Endothelial cell of umbilical vein (primary cell): ENCODE measurements at regions not wholly inside any gene's neighbourhood (a gene's known extent, or its start where the extent isn't known, plus 50 kb on each side); places are given as distances from the start of the nearest gene placed in this dataset.

Experiments used
- BruUV-seq: library from RNA; stranded (reverse); fragments of 400-500 nt; replicated peaks from 2 replicates; lab custom pipeline; 2021; lab: Mats Ljungman, UMichigan
- CTCF ChIA-PET: fragments of 300-600, 350-600 bp; sonication (Branson Sonifier 250); formaldehyde crosslinking; loops from one replicate; lab custom pipeline; 2021; ENCODE audit warnings: antibody characterized with exemption, inconsistent platforms; lab: Charles Lee
- POLR2A ChIA-PET: fragments of 300-600, 350-600 bp; sonication (Branson Sonifier 250); formaldehyde crosslinking; loops from one replicate; lab custom pipeline; 2021; ENCODE audit warnings: antibody characterized with exemption, inconsistent platforms; lab: Charles Lee
- DNase-seq: peaks from one replicate; pipeline ENCODE4 v3.0.0-alpha.2; 2011; ENCODE audit warnings: low read depth, low spot score
- FAIRE-seq: peaks from 2 replicates; lab custom pipeline; 2011; peaks lifted over from hg19 to GRCh38; lab: Jason Lieb, UNC
- H2AFZ ChIP-seq: 2 replicates; pipeline ENCODE4 v1.6.0; 2012; ENCODE audit warnings: low read depth, low read length, control low read depth, inconsistent platforms
- H3K27ac ChIP-seq: 2 replicates; pipeline ENCODE4 v1.5.1; 2011; ENCODE audit warnings: low read depth, mild to moderate bottlenecking, control low read depth, low read length, moderate library complexity; ENCODE audit not compliant: insufficient read depth
- H3K27me3 ChIP-seq, 2 experiments: 2 replicates each; pipeline versions ENCODE4 v1.6.0 to v1.6.1; 2011; ENCODE audit warnings: low read length in 2 of 2, mixed read lengths in 1 of 2; ENCODE audit not compliant: control insufficient read depth in 2 of 2, insufficient read depth in 2 of 2
- H3K36me3 ChIP-seq, 2 experiments: 2 replicates in 1 of 2; 3 replicates in 1 of 2; pipeline ENCODE4 v1.5.1; 2011; ENCODE audit warnings: low read length in 2 of 2, mild to moderate bottlenecking in 1 of 2, moderate library complexity in 1 of 2; ENCODE audit not compliant: control insufficient read depth in 2 of 2, insufficient read depth in 2 of 2; ENCODE audit errors: extremely low read depth in 1 of 2
- H3K4me1 ChIP-seq: 3 replicates; pipeline ENCODE4 v1.5.1; 2011; ENCODE audit warnings: mild to moderate bottlenecking, low read length; ENCODE audit not compliant: control insufficient read depth, insufficient read depth; ENCODE audit errors: extremely low read depth
- H3K4me2 ChIP-seq: 2 replicates; pipeline ENCODE4 v1.6.1; 2011; ENCODE audit warnings: low read length, control low read depth, mixed read lengths; ENCODE audit not compliant: insufficient read depth
- H3K4me3 ChIP-seq, 3 experiments: fragments of 200-600 bp in 1 of 3; sonication (generic), shearing (Covaris generic) in 1 of 3; replicated peaks in 1 of 3; 2 replicates each; pipeline ENCODE4 v1.5.1; 2011 to 2016; ENCODE audit warnings: control low read depth in 3 of 3, low read length in 3 of 3, mild to moderate bottlenecking in 2 of 3, inconsistent platforms in 1 of 3, low read depth in 1 of 3, moderate library complexity in 1 of 3; ENCODE audit not compliant: insufficient read depth in 1 of 3
- H3K79me2 ChIP-seq: 2 replicates; pipeline ENCODE4 v1.6.0; 2012; ENCODE audit warnings: low read length, inconsistent platforms; ENCODE audit not compliant: control insufficient read depth, insufficient read depth
- H3K9ac ChIP-seq: replicated peaks from 2 replicates; pipeline ENCODE3; 2011; ENCODE audit warnings: low read length, control low read depth; ENCODE audit not compliant: insufficient read depth; ENCODE audit errors: extremely low read depth
- H3K9me1 ChIP-seq: replicated peaks from 3 replicates; pipeline ENCODE4 v1.6.0; 2011; ENCODE audit warnings: mild to moderate bottlenecking, low read length; ENCODE audit not compliant: control insufficient read depth, insufficient read depth; ENCODE audit errors: extremely low read depth
- H3K9me3 ChIP-seq: replicated peaks from 2 replicates; pipeline ENCODE4 v1.5.1; 2012; ENCODE audit warnings: low read length, inconsistent platforms; ENCODE audit not compliant: control insufficient read depth, insufficient read depth
- H4K20me1 ChIP-seq: replicated peaks from 2 replicates; pipeline ENCODE3; 2011; ENCODE audit warnings: mild to moderate bottlenecking, low read length; ENCODE audit not compliant: control insufficient read depth, insufficient read depth; ENCODE audit errors: extremely low read depth
- CTCF ChIP-seq, 2 donors: IDR thresholded peaks; 1 replicate in 1 of 2; 2 replicates in 1 of 2; pipeline ENCODE4 v1.5.1; 2011; ENCODE audit warnings: low read length in 2 of 2, mild to moderate bottlenecking in 2 of 2, moderate library complexity in 2 of 2, control low read depth in 1 of 2, inconsistent platforms in 1 of 2, low read depth in 1 of 2; ENCODE audit not compliant: insufficient read depth in 1 of 2; ENCODE audit errors: extremely low read depth in 1 of 2
- EZH2 ChIP-seq: IDR thresholded peaks from 2 replicates; pipeline ENCODE4 v1.6.1; 2012; ENCODE audit warnings: borderline replicate concordance, low read depth, mild to moderate bottlenecking, moderate library complexity, low read length, inconsistent platforms; ENCODE audit not compliant: severe bottlenecking
- FOS ChIP-seq: IDR thresholded peaks from 2 replicates; pipeline ENCODE4 v1.6.1; 2011; ENCODE audit warnings: mild to moderate bottlenecking, low read length, moderate library complexity, borderline replicate concordance; ENCODE audit not compliant: insufficient read depth
- GATA2 ChIP-seq: IDR thresholded peaks from 2 replicates; pipeline ENCODE4 v1.7.0; 2011; ENCODE audit warnings: low read depth, mild to moderate bottlenecking, moderate library complexity, mixed read lengths, low read length; ENCODE audit not compliant: insufficient read length, insufficient read depth
- JUN ChIP-seq: IDR thresholded peaks from 2 replicates; pipeline ENCODE4 v1.6.1; 2011; ENCODE audit warnings: borderline replicate concordance, low read depth; ENCODE audit not compliant: insufficient read length, insufficient read depth
- MAX ChIP-seq: IDR thresholded peaks from 2 replicates; pipeline ENCODE4 v1.6.1; 2011; ENCODE audit not compliant: insufficient read depth, insufficient read length
- MYC ChIP-seq: IDR thresholded peaks from one replicate; pipeline ENCODE4 v1.6.1; 2011; ENCODE audit warnings: mild to moderate bottlenecking, low read depth, low read length
- POLR2A ChIP-seq: IDR thresholded peaks from 2 replicates; pipeline ENCODE4 v1.6.1; 2012; ENCODE audit warnings: low read depth, mild to moderate bottlenecking, control low read depth, low read length
- POLR2AphosphoS5 ChIP-seq: IDR thresholded peaks from 2 replicates; pipeline ENCODE4 v1.6.1; 2012; ENCODE audit warnings: low read depth, mild to moderate bottlenecking, control low read depth, low read length, moderate library complexity; ENCODE audit not compliant: insufficient read depth
- dilution Hi-C: fragments of 300-500 bp; cut with MboI; formaldehyde crosslinking; loops from one replicate; pipeline ENCODE4 v1.15.0; 2019; ENCODE audit warnings: low sequenced_read_pairs; ENCODE audit not compliant: extremely low pct_ligation_motif_present
- intact Hi-C: fragments of 100-400 bp; cut with micrococcal nuclease; formaldehyde crosslinking; loops from one replicate; pipeline ENCODE4 v1.10.0; 2022

GRCh38 chr9:4415281-4415680 lies 75.0 kb upstream of the SLC1A1 start:
- Histone ChIP-seq H3K9me3 (no peaks in the 10 kb centered on the region), H3K36me3 (no peaks in the 10 kb centered on the region), H3K9ac (no peak overlapping the region), H3K4me1 (no peaks in the 10 kb centered on the region), H2AFZ (no peak overlapping the region), H4K20me1 (no peaks in the 10 kb centered on the region), H3K9me1 (no peaks in the 10 kb centered on the region), H3K4me3 (no peak overlapping the region), H3K27ac (no peak overlapping the region), H3K27me3 (no peaks in the 10 kb centered on the region), H3K79me2 (no peaks in the 10 kb centered on the region), H3K4me2 (no peak overlapping the region)
- no TSS peak for BruUV-seq
- intact Hi-C loops (no loop called here), dilution Hi-C loops (no loop called here)
- no peak for FAIRE-seq
- ChIA-PET POLR2A (no interaction called here), CTCF (no interaction called here)
- no peak for TF ChIP-seq MAX
- no peak for TF ChIP-seq POLR2A
- DNase-seq, result no peak

DNA sequence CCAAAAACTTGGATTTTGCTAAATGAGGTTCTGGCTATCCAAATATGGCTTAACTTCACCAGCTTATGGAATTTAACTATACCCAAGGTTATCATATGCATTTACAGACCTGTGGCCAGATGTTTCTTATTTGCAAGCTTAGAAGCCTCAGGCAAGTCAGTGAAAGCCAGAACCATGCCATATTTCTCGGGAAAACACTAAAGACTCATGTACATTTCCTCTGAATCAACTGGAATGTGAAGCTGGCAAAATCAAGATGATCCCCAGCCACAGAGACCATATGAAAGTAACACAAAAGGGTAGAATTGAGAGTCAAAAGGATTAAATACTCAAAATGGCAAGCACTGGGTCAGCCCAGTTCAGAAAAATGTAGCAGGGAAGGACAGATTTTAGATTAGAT lies 76.4 kb upstream of the SLC1A1 start:
- DNase-seq, result no peak
- no peaks in the 10 kb centered on the region for H4K20me1 ChIP-seq
- no peaks in the 10 kb centered on the region for H3K27me3 ChIP-seq
- H3K9me1 ChIP-seq, result no peaks in the 10 kb centered on the region
- H3K4me1 ChIP-seq, result no peaks in the 10 kb centered on the region
- BruUV-seq, result no TSS peak
- no peak overlapping the region for H3K4me3 ChIP-seq
- no peak overlapping the region for H3K4me2 ChIP-seq
- no peaks in the 10 kb centered on the region for H3K36me3 ChIP-seq
- no peak overlapping the region for H3K9ac ChIP-seq
- dilution Hi-C loops, result no loop called here
- TF ChIP-seq CTCF (IDR thresholded peaks at IDR 0.05; ENCODE audit: extremely low read depth in 1 of 2, insufficient read depth in 1 of 2, low read depth in 1 of 2, low read length in 2 of 2), result no peak
- no peak for TF ChIP-seq MAX
- TF ChIP-seq GATA2, result no peak
- TF ChIP-seq POLR2AphosphoS5, result no peak
- no peak for TF ChIP-seq MYC
- no peak for TF ChIP-seq POLR2A
- TF ChIP-seq EZH2, result no peak
- no peak for TF ChIP-seq JUN
- no peak for TF ChIP-seq FOS
- intact Hi-C loops, result no loop called here
- FAIRE-seq, result no peak
- CTCF ChIA-PET, result interaction anchor here (1.0 kb wide), 1 partner anchor 10 kb away, joined by 3 read pairs; no protein-coding TSS in a partner anchor
- no peak overlapping the region for H3K27ac ChIP-seq
- no peaks in the 10 kb centered on the region for H3K9me3 ChIP-seq
- no peak overlapping the region for H2AFZ ChIP-seq
- POLR2A ChIA-PET, result no interaction called here
- H3K79me2 ChIP-seq, result no peaks in the 10 kb centered on the region
